CD4-positive, alpha-beta T cell treated with Interleukin-15 for 4 hours (primary cell): ENCODE measurements at regions not wholly inside any gene's neighbourhood (a gene's known extent, or its start where the extent isn't known, plus 50 kb on each side); places are given as distances from the start of the nearest gene placed in this dataset.
A peak's percentile ranks its signal among the peaks of the same experiment; 100 is the strongest.

ENCODE experiments used
- DNase-seq: peaks from one replicate; pipeline ENCODE4 v3.0.0-alpha.2; 2020; ENCODE audit warnings: low spot score

GRCh38 chr3:59542276-59542675 is 492.5 kb upstream of the CFAP20DC start:
- no peak for DNase-seq

- DNase-seq = no peak
These were observed 490.9 kb upstream of the CFAP20DC start for GRCh38 chr3:59540696-59541095.

GRCh38 chr3:59540241-59540640 is 490.4 kb upstream of the CFAP20DC start:
- no peak for DNase-seq

- no peak for DNase-seq
These were observed 489.1 kb upstream of the CFAP20DC start for GRCh38 chr3:59538753-59539432.

- DNase-seq = no peak
These were observed 486.0 kb upstream of the CFAP20DC start for GRCh38 chr3:59535791-59536221.

GRCh38 chr3:59531994-59532393 is 482.2 kb upstream of the CFAP20DC start:
- DNase-seq = no peak

GRCh38 chr3:59531066-59531745 is 481.4 kb upstream of the CFAP20DC start:
- no peak for DNase-seq

- no peak for DNase-seq
These were observed 478.4 kb upstream of the CFAP20DC start for GRCh38 chr3:59528251-59528650.

GRCh38 chr3:59527493-59527892 is 477.7 kb upstream of the CFAP20DC start:
- DNase-seq = no peak

GRCh38 chr3:59526999-59527398 is 477.2 kb upstream of the CFAP20DC start:
- no peak for DNase-seq

- DNase-seq = no peak
These were observed 472.7 kb upstream of the CFAP20DC start for GRCh38 chr3:59522550-59522949.

- no peak for DNase-seq
These were observed 469.3 kb upstream of the CFAP20DC start for GRCh38 chr3:59519094-59519493.

- DNase-seq = no peak
These were observed 468.6 kb upstream of the CFAP20DC start for GRCh38 chr3:59518283-59519055.

- no peak for DNase-seq
These were observed 467.6 kb upstream of the CFAP20DC start for GRCh38 chr3:59517388-59517787.

GRCh38 chr3:59515966-59516365 is 466.1 kb upstream of the CFAP20DC start:
- DNase-seq = no peak

GRCh38 chr3:59514865-59515482 is 465.1 kb upstream of the CFAP20DC start:
- peak; percentile 5 for DNase-seq

- no peak for DNase-seq
These were observed 463.7 kb upstream of the CFAP20DC start for GRCh38 chr3:59513570-59513969.

- no peak for DNase-seq
These were observed 462.2 kb upstream of the CFAP20DC start for GRCh38 chr3:59512066-59512465.

- no peak for DNase-seq
These were observed 460.8 kb upstream of the CFAP20DC start for GRCh38 chr3:59510576-59510975.

GRCh38 chr3:59508273-59508672 is 458.4 kb upstream of the CFAP20DC start:
- no peak for DNase-seq

- DNase-seq = no peak
These were observed 456.4 kb upstream of the CFAP20DC start for GRCh38 chr3:59506191-59506590.

- DNase-seq = no peak
These were observed 453.6 kb upstream of the CFAP20DC start for GRCh38 chr3:59503441-59503840.

GRCh38 chr3:59502806-59503205 is 453.0 kb upstream of the CFAP20DC start:
- no peak for DNase-seq
